Brain microvascular endothelial cell (primary cell): ENCODE measurements at regions not wholly inside any gene's neighbourhood (a gene's known extent, or its start where the extent isn't known, plus 50 kb on each side); places are given as distances from the start of the nearest gene placed in this dataset.

Experiments used
- DNase-seq: peaks from one replicate; pipeline ENCODE4 v3.0.0-alpha.2; 2020
- H3K27ac ChIP-seq: fragments of 250-450 bp; sonication (Bioruptor Pico); 2 replicates; pipeline ENCODE4 v1.5.1; 2020; ENCODE audit warnings: mild to moderate bottlenecking, moderate library complexity
- H3K27me3 ChIP-seq: fragments of 250-450 bp; sonication (Bioruptor Pico); replicated peaks from 2 replicates; pipeline ENCODE4 v1.5.1; 2020; ENCODE audit warnings: mild to moderate bottlenecking
- H3K36me3 ChIP-seq: fragments of 250-450 bp; sonication (Bioruptor Pico); replicated peaks from 2 replicates; pipeline ENCODE4 v1.5.1; 2020; ENCODE audit warnings: mild to moderate bottlenecking
- H3K4me3 ChIP-seq: 2 replicates; pipeline ENCODE4 v1.5.1; 2011; ENCODE audit warnings: low read depth, mild to moderate bottlenecking, control low read depth, low read length, moderate library complexity
- in situ Hi-C: cut with HindIII; loops from 2 replicates; pipeline ENCODE4 v1.10.0; 2017; ENCODE audit warnings: low sequenced_read_pairs, low pct_ligation_motif_present
- TF ChIP-seq, protein P1 (sequence below): IDR thresholded peaks from 2 replicates; pipeline ENCODE4 v1.5.1; 2011; ENCODE audit warnings: low read depth, mild to moderate bottlenecking, moderate library complexity, low read length, control low read depth, inconsistent platforms; ENCODE audit errors: missing control alignments

DNA sequence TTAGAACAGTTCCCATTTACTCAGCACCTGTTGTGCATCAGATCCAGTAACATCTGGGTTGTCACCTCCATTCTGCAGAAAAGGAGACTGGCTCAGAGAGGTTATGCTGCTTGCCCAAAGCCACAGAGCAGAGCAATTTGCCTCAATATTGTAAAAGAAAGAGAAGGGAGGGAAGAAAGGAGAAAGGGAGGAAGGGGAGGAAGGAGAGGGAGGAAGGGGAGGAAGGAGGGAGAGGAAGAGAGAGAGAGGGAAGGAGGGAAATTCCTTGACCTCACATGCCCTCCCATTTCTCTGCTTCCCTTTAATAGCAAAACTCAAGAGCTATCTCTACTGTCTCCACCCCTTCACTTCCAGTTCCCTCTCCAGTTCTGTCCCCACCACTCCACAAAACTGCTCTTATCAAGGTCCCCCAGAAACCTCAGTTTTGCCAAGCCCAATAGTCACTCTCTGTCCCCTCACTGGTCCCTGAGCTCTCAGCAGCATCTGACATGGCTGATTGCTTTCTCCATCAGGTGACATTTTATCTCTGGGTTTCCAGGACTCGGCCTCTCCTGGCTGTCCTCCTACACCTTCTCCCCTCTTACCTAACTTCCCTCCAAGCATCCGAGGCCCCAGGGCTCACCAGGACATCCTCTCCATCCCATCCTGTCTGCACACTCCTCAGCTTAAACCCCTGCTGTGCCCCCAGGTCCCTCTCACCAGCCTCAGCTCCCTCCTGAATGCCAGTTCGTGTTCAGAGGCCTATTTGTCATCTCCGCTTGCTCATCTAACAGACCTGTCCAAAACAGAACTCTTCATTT, 104.7 kb upstream of the LINGO1 start:
- Histone ChIP-seq H3K27me3 (peaks cover 4% of the 10 kb centered on the region), H3K36me3 (no peaks in the 10 kb centered on the region), H3K4me3 (no peak overlapping the region), H3K27ac (no peak overlapping the region)
- DNase-seq: no peak
- TF ChIP-seq, protein P1, sequence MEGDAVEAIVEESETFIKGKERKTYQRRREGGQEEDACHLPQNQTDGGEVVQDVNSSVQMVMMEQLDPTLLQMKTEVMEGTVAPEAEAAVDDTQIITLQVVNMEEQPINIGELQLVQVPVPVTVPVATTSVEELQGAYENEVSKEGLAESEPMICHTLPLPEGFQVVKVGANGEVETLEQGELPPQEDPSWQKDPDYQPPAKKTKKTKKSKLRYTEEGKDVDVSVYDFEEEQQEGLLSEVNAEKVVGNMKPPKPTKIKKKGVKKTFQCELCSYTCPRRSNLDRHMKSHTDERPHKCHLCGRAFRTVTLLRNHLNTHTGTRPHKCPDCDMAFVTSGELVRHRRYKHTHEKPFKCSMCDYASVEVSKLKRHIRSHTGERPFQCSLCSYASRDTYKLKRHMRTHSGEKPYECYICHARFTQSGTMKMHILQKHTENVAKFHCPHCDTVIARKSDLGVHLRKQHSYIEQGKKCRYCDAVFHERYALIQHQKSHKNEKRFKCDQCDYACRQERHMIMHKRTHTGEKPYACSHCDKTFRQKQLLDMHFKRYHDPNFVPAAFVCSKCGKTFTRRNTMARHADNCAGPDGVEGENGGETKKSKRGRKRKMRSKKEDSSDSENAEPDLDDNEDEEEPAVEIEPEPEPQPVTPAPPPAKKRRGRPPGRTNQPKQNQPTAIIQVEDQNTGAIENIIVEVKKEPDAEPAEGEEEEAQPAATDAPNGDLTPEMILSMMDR: no peak
- in situ Hi-C loops: no loop called here

DNA sequence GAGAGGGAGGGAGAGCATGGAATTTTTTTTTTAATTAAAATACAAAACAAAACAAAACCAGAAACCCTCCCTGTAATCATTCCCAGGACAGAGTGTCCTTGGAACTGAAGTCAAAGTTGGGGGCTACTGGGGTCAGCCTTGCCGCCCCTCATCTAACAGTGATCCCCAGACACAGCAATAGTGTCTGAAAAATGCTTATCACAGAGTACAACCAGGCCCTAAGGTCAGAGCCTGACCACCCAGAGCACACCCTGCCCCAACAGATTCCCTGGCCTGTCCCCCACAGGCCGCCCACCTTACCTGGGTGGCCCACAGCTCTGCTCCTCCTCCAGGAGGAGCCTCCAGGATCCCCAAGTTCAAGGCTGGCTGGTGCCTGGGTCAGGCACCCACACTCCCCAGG, 101.6 kb upstream of the LINGO1 start:
- in situ Hi-C loops: no loop called here
- no peaks in the 10 kb centered on the region for H3K36me3 ChIP-seq
- TF ChIP-seq, protein P1: no peak

DNA sequence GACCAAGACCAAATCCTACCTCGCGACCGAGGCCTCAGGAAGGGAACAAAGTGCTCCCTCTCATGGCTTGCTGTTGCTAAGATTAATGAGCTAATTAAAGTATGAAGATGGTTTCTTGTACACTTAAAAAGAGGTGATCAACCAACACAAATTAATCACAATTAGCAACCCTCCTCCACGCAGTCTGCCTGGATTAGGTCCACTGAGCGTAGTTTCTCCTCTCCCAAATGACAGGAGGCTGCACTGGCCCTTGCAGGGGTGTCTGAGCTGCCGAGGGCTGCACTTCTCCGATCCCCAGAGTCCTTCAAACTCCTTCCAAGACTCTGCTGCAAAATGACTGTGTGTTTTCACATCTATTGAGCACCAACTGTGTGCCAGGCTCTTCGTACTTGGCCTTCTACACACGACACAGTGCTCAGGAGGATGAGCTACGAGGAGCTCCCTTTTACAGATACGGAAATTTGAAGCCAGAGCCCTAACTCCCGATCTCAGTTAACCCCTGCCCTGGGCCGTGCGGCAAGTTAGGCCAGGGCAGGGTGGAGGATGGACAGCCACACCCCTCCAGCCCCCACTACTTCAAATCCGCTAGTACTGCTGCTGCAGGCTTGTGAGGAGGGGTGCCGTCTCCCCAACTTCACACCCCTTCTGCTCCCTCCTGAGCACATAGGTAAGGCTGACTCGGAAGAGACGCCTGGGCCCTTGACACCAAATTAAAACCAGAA, 101.0 kb upstream of the LINGO1 start:
- H3K27me3 ChIP-seq: peaks cover 4% of the 10 kb centered on the region
- no peak overlapping the region for H3K4me3 ChIP-seq
- no peaks in the 10 kb centered on the region for H3K36me3 ChIP-seq
- TF ChIP-seq, protein P1: no peak
- H3K27ac ChIP-seq: no peak overlapping the region
- no peak for DNase-seq
- in situ Hi-C loops: no loop called here

More for the DNA sequence above, 101.6 kb upstream of the LINGO1 start:
- no peak for DNase-seq
- peaks cover 4% of the 10 kb centered on the region for H3K27me3 ChIP-seq
- H3K4me3 ChIP-seq: no peak overlapping the region
- no peak overlapping the region for H3K27ac ChIP-seq

DNA sequence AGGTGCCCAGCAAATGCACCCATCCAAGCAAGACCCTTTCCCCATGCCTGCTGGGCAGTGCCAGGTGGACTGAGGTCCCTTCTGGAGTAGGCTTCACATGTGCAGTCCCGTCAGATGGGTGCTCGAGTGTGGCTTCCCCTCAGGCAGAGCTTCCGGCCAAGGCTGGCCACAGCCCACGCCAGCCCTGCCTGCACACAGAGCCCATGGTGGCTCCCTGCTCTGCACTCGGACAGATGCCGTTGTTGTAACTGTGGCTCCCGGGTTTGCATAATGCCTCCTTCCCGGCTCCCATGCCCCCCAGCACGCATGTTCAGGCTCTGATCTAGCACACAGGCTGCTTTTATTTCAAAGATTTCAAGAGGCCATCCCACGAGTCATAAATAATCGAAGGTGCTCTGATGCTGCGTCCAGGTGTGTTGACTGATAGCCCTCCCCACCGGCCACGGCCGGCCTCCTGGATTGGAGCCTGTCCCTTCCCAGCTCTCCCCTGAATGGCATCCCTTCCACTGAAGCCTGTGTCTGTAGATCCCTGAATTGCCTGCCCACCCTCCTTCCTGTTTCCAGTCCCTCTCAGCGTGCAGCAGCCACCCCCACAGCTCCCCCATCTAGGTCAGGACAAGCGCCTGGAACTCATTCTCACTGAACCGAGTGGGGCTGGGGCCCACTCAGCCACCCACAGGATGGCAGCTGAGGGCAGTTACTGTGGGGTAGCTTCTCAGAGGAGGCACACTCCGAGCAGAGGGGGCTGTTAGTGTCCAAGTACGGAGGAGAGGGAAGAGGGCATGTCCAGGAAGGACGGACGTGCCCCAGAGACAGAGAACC, 100.0 kb upstream of the LINGO1 start:
- no peak overlapping the region for H3K27ac ChIP-seq

DNA sequence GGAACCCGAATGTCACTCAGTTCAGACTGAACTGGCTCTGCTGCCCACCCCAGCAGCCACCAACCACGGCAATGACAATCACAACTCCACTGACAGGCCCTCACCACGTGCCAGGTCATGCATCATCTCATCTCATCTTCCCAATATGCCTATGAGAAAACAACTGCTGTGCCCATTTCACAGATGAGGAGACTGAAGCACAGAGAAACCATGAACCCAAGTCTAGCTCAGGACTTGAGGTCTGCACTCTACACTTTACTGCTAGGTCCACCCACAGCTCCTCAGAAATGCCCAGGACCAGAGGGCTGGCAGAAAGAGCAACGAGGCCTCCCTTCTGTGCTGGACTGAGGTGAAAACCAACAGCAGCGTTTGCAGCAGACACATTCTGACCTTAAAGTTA, 99.2 kb upstream of the LINGO1 start:
- H3K27ac ChIP-seq: no peak overlapping the region
- H3K27me3 ChIP-seq: no peaks in the 10 kb centered on the region
- in situ Hi-C loops: no loop called here
- DNase-seq: no peak
- TF ChIP-seq, protein P1: no peak
- H3K4me3 ChIP-seq: no peak overlapping the region
- no peaks in the 10 kb centered on the region for H3K36me3 ChIP-seq

More for the DNA sequence above, 100.0 kb upstream of the LINGO1 start:
- TF ChIP-seq, protein P1: no peak
- Histone ChIP-seq H3K27me3 (peaks cover 4% of the 10 kb centered on the region), H3K4me3 (no peak overlapping the region), H3K36me3 (no peaks in the 10 kb centered on the region)
- DNase-seq: no peak
- in situ Hi-C loops: no loop called here
